GM19395 (cell line): ENCODE measurements at regions not wholly inside any gene's neighbourhood (a gene's known extent, or its start where the extent isn't known, plus 50 kb on each side); places are given as distances from the start of the nearest gene placed in this dataset.
"Not testable (repeated sequence)": the region's sequence is repeated elsewhere in the genome, so short reads cannot be mapped to it uniquely, and the experiment has no call there.

Experiments
- ATAC-seq: cut with Tn5 transposase; IDR thresholded peaks from one replicate; pipeline ENCODE4 v1.9.1; 2021; ENCODE audit warnings: mild to moderate bottlenecking, moderate library complexity; ENCODE audit not compliant: unreplicated experiment

GRCh38 chr2:120544522-120544921 lies 191.1 kb upstream of the GLI2 start:
- no peak for ATAC-seq

GRCh38 chr2:120545007-120545406 lies 190.7 kb upstream of the GLI2 start:
- ATAC-seq: not testable (repeated sequence)

- ATAC-seq: no peak
Measured at GRCh38 chr2:120545521-120546047, 190.1 kb upstream of the GLI2 start.

- no peak for ATAC-seq
Measured at GRCh38 chr2:120546048-120546864, 189.4 kb upstream of the GLI2 start.

GRCh38 chr2:120546865-120547390 lies 188.7 kb upstream of the GLI2 start:
- ATAC-seq: no peak

GRCh38 chr2:120547662-120548061 lies 188.0 kb upstream of the GLI2 start:
- ATAC-seq: no peak

GRCh38 chr2:120548627-120549608 lies 186.8 kb upstream of the GLI2 start:
- ATAC-seq: no peak

GRCh38 chr2:120549841-120550240 lies 185.8 kb upstream of the GLI2 start:
- ATAC-seq: no peak

- ATAC-seq: no peak
Measured at GRCh38 chr2:120550282-120550681, 185.4 kb upstream of the GLI2 start.

- no peak for ATAC-seq
Measured at GRCh38 chr2:120550893-120551446, 184.7 kb upstream of the GLI2 start.

- ATAC-seq: no peak
Measured at GRCh38 chr2:120551522-120551921, 184.1 kb upstream of the GLI2 start.

- no peak for ATAC-seq
Measured at GRCh38 chr2:120552079-120552478, 183.6 kb upstream of the GLI2 start.

GRCh38 chr2:120552800-120553481 lies 182.7 kb upstream of the GLI2 start:
- ATAC-seq: no peak

GRCh38 chr2:120554625-120555032 lies 181.0 kb upstream of the GLI2 start:
- no peak for ATAC-seq

- no peak for ATAC-seq
Measured at GRCh38 chr2:120555092-120555491, 180.6 kb upstream of the GLI2 start.

- ATAC-seq: no peak
Measured at GRCh38 chr2:120556911-120557310, 178.8 kb upstream of the GLI2 start.

GRCh38 chr2:120558847-120559246 lies 176.8 kb upstream of the GLI2 start:
- ATAC-seq: no peak

GRCh38 chr2:120559401-120559800 lies 176.3 kb upstream of the GLI2 start:
- no peak for ATAC-seq

- no peak for ATAC-seq
Measured at GRCh38 chr2:120560330-120560729, 175.3 kb upstream of the GLI2 start.

- no peak for ATAC-seq
Measured at GRCh38 chr2:120561379-120562035, 174.2 kb upstream of the GLI2 start.
